ENCODE measurements at regions not wholly inside any gene's neighbourhood (a gene's known extent, or its start where the extent isn't known, plus 50 kb on each side); places are given as distances from the start of the nearest gene placed in this dataset.

GRCh38 chr4:144819591-144819990 lies 173.6 kb downstream of the HHIP start:
- no peak for TF ChIP-seq CTCF (IDR thresholded peaks at IDR 0.05)
- no peak for TF ChIP-seq POLR2A (IDR thresholded peaks at IDR 0.05)
